GM12892 (cell line): ENCODE measurements at regions not wholly inside any gene's neighbourhood (a gene's known extent, or its start where the extent isn't known, plus 50 kb on each side); places are given as distances from the start of the nearest gene placed in this dataset.

Experiments used
- POLR2A ChIP-seq: IDR thresholded peaks from 2 replicates; pipeline ENCODE4 v1.6.1; 2011; ENCODE audit warnings: low read depth, low read length, control low read depth
- POLR2AphosphoS5 ChIP-seq: IDR thresholded peaks from 2 replicates; pipeline ENCODE4 v1.6.1; 2011; ENCODE audit warnings: low read depth, low read length, control low read depth
- TAF1 ChIP-seq: IDR thresholded peaks from 2 replicates; pipeline ENCODE4 v1.6.1; 2011; ENCODE audit warnings: low read depth, mild to moderate bottlenecking, control low read depth, low read length, borderline replicate concordance

GRCh38 chr20:40279390-40279789 is 409.6 kb downstream of the MAFB start:
- TF ChIP-seq POLR2AphosphoS5 (no peak), POLR2A (no peak), TAF1 (no peak)
